K562 (cell line): ENCODE measurements at regions not wholly inside any gene's neighbourhood (a gene's known extent, or its start where the extent isn't known, plus 50 kb on each side); places are given as distances from the start of the nearest gene placed in this dataset.

ENCODE experiments used
- ATAC-seq: fragments of 200-7000 bp; cut with Tn5 transposase; 3 replicates; pipeline ENCODE4 v1.9.1; 2020; ENCODE audit warnings: moderate library complexity
- BruUV-seq: library from RNA; stranded (reverse); fragments of 400-500 nt; replicated peaks from 2 replicates; lab custom pipeline; 2021; lab: Mats Ljungman, UMichigan
- CTCF ChIA-PET: fragments of 300-600 bp; formaldehyde crosslinking; extraction: SDS; loops from one replicate; lab custom pipeline; 2021; ENCODE audit warnings: low intra/inter-chr PET ratio; lab: Yijun Ruan, JAX
- POLR2A ChIA-PET: fragments of 300-600, 350-650 bp; sonication (Branson Sonifier 250); formaldehyde crosslinking; extraction: SDS; loops from one replicate; lab custom pipeline; 2021; ENCODE audit warnings: antibody characterized with exemption, inconsistent platforms; lab: Yijun Ruan, JAX
- DNase-seq, 4 experiments: peaks; one replicate each; pipeline versions ENCODE4 v3.0.0 to v3.0.0-alpha.2; 2011 to 2018; ENCODE audit warnings: low spot score in 3 of 4, mixed read lengths in 3 of 4; ENCODE audit errors: extremely low read depth in 1 of 4
- FAIRE-seq: peaks from 2 replicates; lab custom pipeline; 2011; peaks lifted over from hg19 to GRCh38; lab: Jason Lieb, UNC
- H2AFZ ChIP-seq: 2 replicates; pipeline ENCODE4 v1.6.0; 2011; ENCODE audit warnings: low read depth, low read length, control low read depth, inconsistent platforms
- H3K27ac ChIP-seq: fragments of 200-600 bp; 3 replicates; pipeline ENCODE4 v1.8.0; 2011; ENCODE audit warnings: low read depth, mild to moderate bottlenecking, control low read depth, inconsistent platforms, low read length, moderate library complexity, mixed read lengths; ENCODE audit errors: extremely low read depth
- H3K27me3 ChIP-seq, 2 experiments: fragments of 300-600 bp in 1 of 2; 2 replicates in 1 of 2; 3 replicates in 1 of 2; pipeline versions ENCODE4 v1.6.0 to v1.8.0; 2011; ENCODE audit warnings: inconsistent platforms in 2 of 2, low read length in 2 of 2, mild to moderate bottlenecking in 1 of 2, mixed read lengths in 1 of 2, moderate library complexity in 1 of 2; ENCODE audit not compliant: control insufficient read depth in 2 of 2, insufficient read depth in 2 of 2
- H3K36me3 ChIP-seq: fragments of 300-600 bp; 3 replicates; pipeline ENCODE4 v1.8.0; 2011; ENCODE audit warnings: mild to moderate bottlenecking, low read length, inconsistent platforms; ENCODE audit not compliant: control insufficient read depth, insufficient read depth
- H3K4me1 ChIP-seq, 2 experiments: fragments of 200-600 bp in 1 of 2; replicated peaks in 1 of 2; 2 replicates in 1 of 2; 3 replicates in 1 of 2; pipeline versions ENCODE4 v1.5.1 to v1.8.0; 2011; ENCODE audit warnings: inconsistent platforms in 2 of 2, low read length in 2 of 2, mild to moderate bottlenecking in 1 of 2, mixed read lengths in 1 of 2, moderate library complexity in 1 of 2; ENCODE audit not compliant: control insufficient read depth in 2 of 2, insufficient read depth in 2 of 2
- H3K4me2 ChIP-seq: 2 replicates; pipeline ENCODE4 v1.6.1; 2011; ENCODE audit warnings: low read length, control low read depth, inconsistent platforms, mixed read lengths; ENCODE audit not compliant: insufficient read depth
- H3K4me3 ChIP-seq: fragments of 200-600 bp; sonication (generic), shearing (Covaris generic); 2 replicates; pipeline ENCODE4 v1.5.1; 2016; ENCODE audit warnings: control low read depth, inconsistent platforms
- H3K79me2 ChIP-seq: fragments of 200-600 bp; 3 replicates; pipeline ENCODE4 v1.8.0; 2011; ENCODE audit warnings: low read length, inconsistent platforms; ENCODE audit not compliant: control insufficient read depth, insufficient read depth
- H3K9ac ChIP-seq, 2 experiments: 2 replicates each; pipeline versions ENCODE4 v1.6.0 to v1.6.1; 2011; ENCODE audit warnings: low read depth in 2 of 2, low read length in 2 of 2, control low read depth in 1 of 2, inconsistent platforms in 1 of 2, mild to moderate bottlenecking in 1 of 2, mixed read lengths in 1 of 2; ENCODE audit not compliant: insufficient read depth in 1 of 2
- H3K9me1 ChIP-seq: one replicate; pipeline ENCODE4 v1.6.0; 2011; ENCODE audit warnings: inconsistent platforms, mild to moderate bottlenecking, low read length, moderate library complexity; ENCODE audit not compliant: control insufficient read depth, insufficient read depth
- H3K9me3 ChIP-seq: replicated peaks from 2 replicates; pipeline ENCODE4 v1.5.1; 2011; ENCODE audit warnings: low read depth, low read length, inconsistent platforms; ENCODE audit not compliant: control insufficient read depth, insufficient read depth
- H4K20me1 ChIP-seq: replicated peaks from 2 replicates; pipeline ENCODE4 v1.6.1; 2011; ENCODE audit warnings: low read length, inconsistent platforms, mixed read lengths; ENCODE audit not compliant: control insufficient read depth, insufficient read depth
- BACH1 ChIP-seq: fragments of 200-800 bp; sonication (Bioruptor generic); IDR thresholded peaks from 2 replicates; pipeline ENCODE4 v1.6.1; 2016; ENCODE audit warnings: missing genetic modification characterization, missing compliant biosample characterization
- BCL6 ChIP-seq: fragments of 250-450 bp; sonication (Bioruptor Pico); IDR thresholded peaks from 2 replicates; pipeline ENCODE4 v1.4.0; 2020
- BHLHE40 ChIP-seq: IDR thresholded peaks from 2 replicates; pipeline ENCODE4 v1.6.1; 2011; ENCODE audit warnings: low read length, improper control_type of control experiment
- BRD9 ChIP-seq: fragments of 450-650 bp; IDR thresholded peaks from 2 replicates; pipeline ENCODE4 v1.6.1; 2018; ENCODE audit warnings: low read depth; ENCODE audit not compliant: partially characterized antibody
- CEBPB ChIP-seq: fragments of 450-650 bp; IDR thresholded peaks from 2 replicates; pipeline ENCODE4 v1.6.1; 2016; ENCODE audit warnings: missing genetic modification characterization, missing compliant biosample characterization
- CREBBP ChIP-seq: IDR thresholded peaks from one replicate; pipeline ENCODE4 v1.6.1; 2012; ENCODE audit warnings: low read depth, mild to moderate bottlenecking, control low read depth, inconsistent platforms, low read length
- DNMT1 ChIP-seq: fragments of 450-650 bp; IDR thresholded peaks from 2 replicates; pipeline ENCODE4 v1.6.1; 2016; ENCODE audit warnings: antibody characterized with exemption, mild to moderate bottlenecking
- EHMT2 ChIP-seq: fragments of 450-650 bp; IDR thresholded peaks from 2 replicates; pipeline ENCODE4 v1.6.1; 2018; ENCODE audit warnings: antibody characterized with exemption
- HMG20A ChIP-seq: fragments of 450-650 bp; formaldehyde crosslinking; conservative IDR thresholded peaks from 2 replicates; pipeline ENCODE4 v1.4.0; 2020; ENCODE audit warnings: mild to moderate bottlenecking, mixed read lengths
- MAZ ChIP-seq, 2 experiments: fragments of 450-650 bp in 1 of 2; sonication (generic) in 1 of 2; formaldehyde crosslinking; IDR thresholded peaks in 1 of 2; conservative IDR thresholded peaks in 1 of 2; 2 replicates each; pipeline versions ENCODE4 v1.4.0 to v1.5.0; 2020; ENCODE audit warnings: mild to moderate bottlenecking in 1 of 2, missing genetic modification reagents in 1 of 2
- NFRKB ChIP-seq: fragments of 450-650 bp; IDR thresholded peaks from 2 replicates; pipeline ENCODE4 v1.6.1; 2016; ENCODE audit warnings: low read depth
- SIRT6 ChIP-seq: IDR thresholded peaks from one replicate; pipeline ENCODE4 v1.6.1; 2012; ENCODE audit warnings: low read depth, mild to moderate bottlenecking, control low read depth, inconsistent platforms, low read length, moderate library complexity
- TCF7L2 ChIP-seq: fragments of 150-350 bp; IDR thresholded peaks from 2 replicates; pipeline ENCODE4 v1.6.1; 2016; ENCODE audit warnings: low read depth, mild to moderate bottlenecking, low read length, moderate library complexity
- ZC3H4 ChIP-seq: sonication (generic); formaldehyde crosslinking; IDR thresholded peaks from 2 replicates; pipeline ENCODE4 v1.9.0; 2021; ENCODE audit warnings: missing genetic modification reagents, borderline replicate concordance
- ZFP1 ChIP-seq: fragments of 450-650 bp; formaldehyde crosslinking; IDR thresholded peaks from 2 replicates; pipeline ENCODE4 v1.4.0; 2020; ENCODE audit warnings: mild to moderate bottlenecking, mixed read lengths
- ZNF253 ChIP-seq: fragments of 250-450 bp; sonication (Bioruptor Pico); conservative IDR thresholded peaks from 2 replicates; pipeline ENCODE4 v1.6.1; 2021; ENCODE audit warnings: mild to moderate bottlenecking
- WGBS: fragments of 100-300 bp; shearing (Covaris generic); methylation state at CpG from one replicate; pipeline ENCODE4 v1.1.6; 2016; ENCODE audit warnings: low coverage, mixed read lengths; ENCODE audit not compliant: insufficient coverage; ENCODE audit errors: missing lambda C conversion rate; 5-methylcytosine and 5-hydroxymethylcytosine counted together
- in situ Hi-C: fragments of 300-500 bp; cut with MboI; formaldehyde crosslinking; loops from 4 replicates; pipeline ENCODE4 v1.15.0; 2018; ENCODE audit warnings: inconsistent platforms, mixed read lengths
- intact Hi-C: fragments of 100-400 bp; cut with micrococcal nuclease; formaldehyde crosslinking; loops from 2 replicates; pipeline ENCODE4 v1.14.2; 2022

DNA sequence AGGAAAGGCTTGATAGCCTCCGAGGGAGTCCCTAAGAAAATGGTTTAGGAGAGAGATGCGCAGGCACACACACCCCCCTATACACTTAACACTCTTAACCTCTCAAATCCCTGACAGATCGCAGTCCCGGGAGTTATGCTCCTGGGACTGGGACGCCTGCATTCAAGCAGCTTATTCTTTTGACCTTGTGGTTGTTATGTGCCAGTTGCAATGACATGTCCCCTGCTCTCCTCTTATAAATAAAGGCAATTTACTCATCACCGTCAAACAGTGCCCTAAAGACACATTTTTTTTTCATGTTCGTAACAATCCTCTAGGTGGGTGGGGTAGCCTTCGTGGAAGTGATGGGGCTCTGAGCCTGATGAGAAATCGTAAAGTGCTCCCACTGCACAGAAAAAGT is 162.2 kb downstream of the LRRC30 start:
- Histone ChIP-seq H4K20me1 (no peaks in the 10 kb centered on the region), H3K79me2 (no peaks in the 10 kb centered on the region), H3K9me1 (no peaks in the 10 kb centered on the region), H2AFZ (no peak overlapping the region), H3K27me3 (no peaks in the 10 kb centered on the region), H3K27ac (no peak overlapping the region), H3K9ac (no peak overlapping the region), H3K4me2 (no peak overlapping the region), H3K9me3 (no peaks in the 10 kb centered on the region), H3K4me3 (no peak overlapping the region), H3K36me3 (no peaks in the 10 kb centered on the region), H3K4me1 (no peaks in the 10 kb centered on the region)
- ATAC-seq = no peak
- FAIRE-seq = no peak
- intact Hi-C loops (no loop called here), in situ Hi-C loops (no loop called here)
- ChIA-PET POLR2A (no interaction called here), CTCF (no interaction called here)
- TF ChIP-seq BCL6 (CRISPR knock-in tag) = no peak
- no peak for TF ChIP-seq BHLHE40
- TF ChIP-seq MAZ (CRISPR knock-in tag; conservative IDR thresholded peaks at IDR 0.05 in 1 of 2, IDR thresholded peaks at IDR 0.05 in 1 of 2) = no peak
- DNase-seq = no peak
- 0% methylated on average over 9 of the region's 9 CpGs for WGBS
- BruUV-seq = no TSS peak

- Histone ChIP-seq H4K20me1 (no peaks in the 10 kb centered on the region), H3K27me3 (no peaks in the 10 kb centered on the region), H3K79me2 (no peaks in the 10 kb centered on the region), H3K9me3 (no peaks in the 10 kb centered on the region), H3K27ac (no peak overlapping the region), H3K4me1 (no peaks in the 10 kb centered on the region), H3K9ac (no peak overlapping the region), H3K4me3 (no peak overlapping the region), H3K4me2 (no peak overlapping the region), H3K36me3 (no peaks in the 10 kb centered on the region), H3K9me1 (no peaks in the 10 kb centered on the region), H2AFZ (no peak overlapping the region)
- no peak for FAIRE-seq
- DNase-seq = no peak
- no peak for ATAC-seq
- TF ChIP-seq ZC3H4 (CRISPR knock-in tag) (no peak), CREBBP (no peak), HMG20A (no peak), ZNF253 (CRISPR knock-in tag) (no peak), CEBPB (tag) (no peak), BACH1 (tag) (no peak), TCF7L2 (no peak), NFRKB (no peak), BRD9 (no peak), SIRT6 (no peak), ZFP1 (CRISPR knock-in tag) (no peak), EHMT2 (no peak), DNMT1 (no peak)
- intact Hi-C loops (no loop called here), in situ Hi-C loops (no loop called here)
- ChIA-PET CTCF (no interaction called here), POLR2A (no interaction called here)
- BruUV-seq = no TSS peak
- under 1% methylated on average over 9 of the region's 9 CpGs for WGBS
Observed at GRCh38 chr18:7394050-7394659, 163.3 kb downstream of the LRRC30 start.
